ENCODE measurements at regions not wholly inside any gene's neighbourhood (a gene's known extent, or its start where the extent isn't known, plus 50 kb on each side); places are given as distances from the start of the nearest gene placed in this dataset.
"Not testable (repeated sequence)": the region's sequence is repeated elsewhere in the genome, so short reads cannot be mapped to it uniquely, and the experiment has no call there.

GRCh38 chr22:48627203-48627602 lies 1200.5 kb downstream of the BRD1 start:
- DNase-seq: no peak

- no peak for DNase-seq
Observed at GRCh38 chr22:48624401-48624800, 1203.3 kb downstream of the BRD1 start.

- no peak for DNase-seq
Observed at GRCh38 chr22:48622891-48623545, 1204.7 kb downstream of the BRD1 start.

GRCh38 chr22:48621085-48621484 lies 1206.6 kb downstream of the BRD1 start:
- no peak for DNase-seq

- not testable (repeated sequence) for DNase-seq
Observed at GRCh38 chr22:48620460-48620859, 1207.2 kb downstream of the BRD1 start.

- DNase-seq: no peak
Observed at GRCh38 chr22:48619721-48620120, 1208.0 kb downstream of the BRD1 start.

GRCh38 chr22:48618326-48618725 lies 1209.3 kb downstream of the BRD1 start:
- DNase-seq: no peak

- DNase-seq: no peak
Observed at GRCh38 chr22:48616656-48617055, 1211.0 kb downstream of the BRD1 start.

- no peak for DNase-seq
Observed at GRCh38 chr22:48615171-48616008, 1212.3 kb downstream of the BRD1 start.

- no peak for DNase-seq
Observed at GRCh38 chr22:48613566-48614200, 1214.0 kb downstream of the BRD1 start.

- DNase-seq: no peak
Observed at GRCh38 chr22:48612077-48612995, 1215.3 kb downstream of the BRD1 start.

- DNase-seq: no peak
Observed at GRCh38 chr22:48609279-48609865, 1218.3 kb downstream of the BRD1 start.

- DNase-seq: no peak
Observed at GRCh38 chr22:48607901-48608662, 1219.6 kb downstream of the BRD1 start.

GRCh38 chr22:48606684-48607307 lies 1220.9 kb downstream of the BRD1 start:
- no peak for DNase-seq

- DNase-seq: no peak
Observed at GRCh38 chr22:48605856-48606481, 1221.7 kb downstream of the BRD1 start.

- no peak for DNase-seq
Observed at GRCh38 chr22:48605125-48605524, 1222.5 kb downstream of the BRD1 start.

GRCh38 chr22:48603621-48604320 lies 1223.9 kb downstream of the BRD1 start:
- DNase-seq: no peak

- no peak for DNase-seq
Observed at GRCh38 chr22:48602805-48603518, 1224.7 kb downstream of the BRD1 start.

GRCh38 chr22:48600681-48601080 lies 1227.0 kb downstream of the BRD1 start:
- no peak for DNase-seq

Measured in NCI-H1105 (cell line).